ENCODE measurements at regions not wholly inside any gene's neighbourhood (a gene's known extent, or its start where the extent isn't known, plus 50 kb on each side); places are given as distances from the start of the nearest gene placed in this dataset.

GRCh38 chr10:106216085-106216484 lies 948.4 kb downstream of the SORCS1 start:
- in situ Hi-C loops (cut with HindIII; ENCODE audit: low sequenced_read_pairs) = loop anchor here (10.0 kb wide), 1 partner anchor 61 kb away; no protein-coding TSS in a partner anchor

- in situ Hi-C loops (cut with HindIII; ENCODE audit: low sequenced_read_pairs) = loop anchor here (10.0 kb wide), 1 partner anchor 59 kb away; no protein-coding TSS in a partner anchor
Observed at GRCh38 chr10:106214243-106214642, 950.3 kb downstream of the SORCS1 start.

DNA sequence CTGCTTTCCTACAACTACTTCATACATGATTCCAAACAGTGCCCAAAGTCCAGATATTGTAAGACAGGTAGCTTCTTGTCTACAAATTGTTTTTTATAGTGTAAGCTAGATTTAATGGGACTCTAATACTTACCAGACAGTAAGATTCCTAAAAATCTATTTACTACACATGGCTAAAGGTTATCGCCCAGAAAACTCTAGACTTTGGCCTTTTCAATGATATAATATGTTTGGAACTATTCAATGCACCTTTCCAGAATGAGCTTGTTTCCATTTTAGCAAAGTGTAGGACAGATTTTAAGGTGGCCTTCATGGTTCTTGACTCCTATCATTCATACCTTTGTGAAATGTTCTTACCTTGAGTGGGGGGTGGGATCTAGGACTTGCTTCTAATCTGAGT lies 951.0 kb downstream of the SORCS1 start:
- in situ Hi-C loops (cut with HindIII; ENCODE audit: low sequenced_read_pairs) = loop anchor here (10.0 kb wide), 1 partner anchor 59 kb away; no protein-coding TSS in a partner anchor

DNA sequence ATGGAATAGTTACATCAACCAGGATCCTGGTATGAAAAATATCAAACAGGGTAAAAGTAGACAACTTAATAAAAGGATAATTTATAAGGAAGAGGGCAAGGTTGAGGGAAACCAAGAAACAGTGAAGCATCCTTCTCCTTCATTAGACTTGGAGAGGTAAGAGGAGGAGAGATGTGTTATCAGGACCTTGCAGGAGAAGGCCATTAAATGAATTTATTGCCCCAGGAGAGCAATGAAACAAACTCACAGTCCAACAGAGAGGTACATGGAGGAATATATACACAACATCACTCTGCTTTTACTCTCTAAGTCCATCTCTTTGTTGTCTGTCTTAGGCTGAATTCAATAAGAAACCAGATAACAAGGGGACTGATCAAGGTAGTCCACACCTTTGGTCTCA lies 966.2 kb downstream of the SORCS1 start:
- in situ Hi-C loops (cut with HindIII; ENCODE audit: low sequenced_read_pairs) = no loop called here

DNA sequence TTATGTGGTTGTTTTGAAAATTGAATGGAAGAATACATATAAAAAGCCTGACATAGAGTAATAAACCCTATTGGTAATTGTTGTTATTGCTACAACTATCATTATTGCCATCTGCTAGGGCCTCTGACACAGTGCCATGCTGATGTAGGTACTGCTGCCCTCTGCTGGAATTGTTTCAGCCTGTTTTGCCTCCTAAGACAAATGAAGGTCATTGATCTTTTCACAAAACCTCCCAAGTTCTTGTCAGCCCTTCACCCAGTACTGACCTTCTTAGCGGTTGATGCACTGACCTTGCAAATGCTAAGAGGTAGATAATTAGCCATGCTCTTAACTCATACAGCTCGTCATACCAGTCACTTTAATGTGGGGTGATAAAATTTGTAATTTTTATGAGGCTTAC lies 975.2 kb downstream of the SORCS1 start:
- in situ Hi-C loops (cut with HindIII; ENCODE audit: low sequenced_read_pairs) = no loop called here

GRCh38 chr10:106185951-106186350 lies 978.6 kb downstream of the SORCS1 start:
- in situ Hi-C loops (cut with HindIII; ENCODE audit: low sequenced_read_pairs) = no loop called here

- in situ Hi-C loops (cut with HindIII; ENCODE audit: low sequenced_read_pairs) = no loop called here
Observed at GRCh38 chr10:106183041-106183440, 981.5 kb downstream of the SORCS1 start.

DNA sequence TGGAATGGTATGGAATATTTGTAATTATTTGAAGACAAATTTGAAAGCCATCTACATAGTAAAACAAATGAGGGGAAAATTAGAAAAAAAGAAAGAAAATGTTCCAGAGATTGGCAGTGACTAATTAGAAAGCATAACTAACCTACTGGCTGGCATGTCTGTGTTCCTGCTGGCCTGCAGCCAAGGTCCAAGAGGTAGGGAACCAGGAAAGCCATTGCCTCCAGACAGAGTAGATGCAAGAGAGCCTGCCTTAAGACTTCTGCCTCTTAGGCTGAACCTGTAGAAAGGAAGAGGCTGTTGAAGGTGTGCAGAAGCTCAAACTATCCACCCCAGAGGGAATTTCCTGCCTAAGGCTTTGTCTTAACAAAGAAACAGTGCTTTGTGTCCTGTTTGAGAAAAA lies 982.0 kb downstream of the SORCS1 start:
- in situ Hi-C loops (cut with HindIII; ENCODE audit: low sequenced_read_pairs) = no loop called here

DNA sequence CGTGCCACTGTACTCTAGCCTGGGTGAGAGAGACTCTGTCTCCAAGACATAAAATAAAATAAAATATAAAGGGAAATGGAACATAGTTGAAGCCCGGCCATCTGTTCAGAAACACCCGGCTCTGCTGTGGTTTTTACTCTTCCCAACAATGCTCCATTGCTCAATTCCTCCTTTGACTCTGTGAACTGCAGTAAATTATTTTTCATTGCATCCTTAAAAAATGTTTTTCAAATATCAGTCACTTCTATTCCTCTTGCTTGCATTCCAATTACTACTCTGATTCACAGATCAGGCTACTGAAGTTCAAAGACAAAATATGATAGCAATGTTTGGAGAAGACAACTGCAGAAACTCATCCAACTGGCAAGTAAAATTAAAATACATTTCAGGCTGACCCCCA lies 983.0 kb downstream of the SORCS1 start:
- in situ Hi-C loops (cut with HindIII; ENCODE audit: low sequenced_read_pairs) = no loop called here

DNA sequence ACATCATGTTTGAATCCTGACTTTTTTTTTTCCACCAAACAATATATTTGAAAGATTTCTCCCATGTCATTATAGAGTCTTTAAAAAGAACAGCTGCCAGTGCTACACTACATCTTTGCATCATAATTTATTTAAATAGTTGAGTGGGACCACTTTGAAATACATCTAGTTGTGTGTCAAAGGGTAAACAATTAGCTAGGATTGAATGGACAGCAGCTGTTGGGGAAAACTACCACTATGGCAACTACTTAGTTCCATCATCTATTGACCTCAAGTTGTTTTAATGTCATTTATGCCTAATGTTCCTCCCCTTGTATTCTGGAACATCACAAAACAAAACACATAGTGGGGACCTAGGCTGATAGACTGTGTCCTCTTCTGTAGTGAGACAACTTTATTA lies 985.1 kb downstream of the SORCS1 start:
- in situ Hi-C loops (cut with HindIII; ENCODE audit: low sequenced_read_pairs) = no loop called here

DNA sequence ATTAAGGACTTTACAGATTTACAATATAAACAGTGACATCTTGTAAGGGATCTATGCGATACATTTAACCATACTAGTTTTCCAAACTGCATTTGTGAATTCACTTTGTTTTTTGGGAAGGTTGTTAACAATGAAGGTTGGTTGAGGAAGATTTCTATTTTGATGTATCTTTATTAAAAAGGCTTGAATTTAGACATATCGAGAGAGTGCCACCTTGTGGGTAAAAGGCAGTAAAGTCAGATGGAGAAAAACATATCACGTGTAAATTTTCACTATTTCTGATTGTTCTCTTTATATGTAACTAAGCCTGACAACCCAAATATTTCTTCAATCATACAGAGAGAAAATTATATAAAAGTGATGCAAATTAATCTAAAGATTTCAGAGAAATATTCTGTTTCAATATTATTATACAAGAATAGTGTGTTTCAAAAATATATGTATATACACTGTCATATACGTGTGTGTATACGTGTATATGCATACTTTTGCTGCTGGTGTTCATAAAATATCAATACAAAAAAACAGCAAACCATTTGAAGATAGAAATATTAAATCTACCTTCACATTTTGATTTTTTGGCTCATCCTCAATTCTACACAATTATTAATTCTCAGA lies 988.6 kb downstream of the SORCS1 start:
- in situ Hi-C loops (cut with HindIII; ENCODE audit: low sequenced_read_pairs) = no loop called here

- in situ Hi-C loops (cut with HindIII; ENCODE audit: low sequenced_read_pairs) = no loop called here
Observed at GRCh38 chr10:106173838-106174237, 990.7 kb downstream of the SORCS1 start.

DNA sequence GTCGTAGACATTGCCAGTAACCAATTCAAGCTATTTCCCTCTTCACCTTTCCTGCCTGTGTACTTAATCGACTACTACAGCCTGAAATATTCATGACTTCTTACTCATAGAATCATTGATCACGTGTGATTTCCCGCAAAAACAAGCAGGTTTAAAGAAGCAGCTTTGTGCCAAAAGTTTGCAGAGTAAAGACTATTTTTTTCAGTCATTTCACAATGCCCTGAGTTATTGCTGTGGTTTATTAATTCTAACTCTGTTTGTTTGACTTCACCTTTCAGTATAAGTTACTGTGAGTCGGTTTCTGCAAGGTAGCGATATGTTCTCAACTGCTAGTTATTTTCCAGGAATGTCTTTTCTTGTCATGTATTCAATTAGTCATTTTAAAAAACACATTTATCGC lies 995.3 kb downstream of the SORCS1 start:
- in situ Hi-C loops (cut with HindIII; ENCODE audit: low sequenced_read_pairs) = no loop called here

GRCh38 chr10:106167946-106168345 lies 996.6 kb downstream of the SORCS1 start:
- in situ Hi-C loops (cut with HindIII; ENCODE audit: low sequenced_read_pairs) = no loop called here

- in situ Hi-C loops (cut with HindIII; ENCODE audit: low sequenced_read_pairs) = loop anchor here (10.0 kb wide), 1 partner anchor 57 kb away; no protein-coding TSS in a partner anchor
Observed at GRCh38 chr10:106158241-106158640, 1006.3 kb downstream of the SORCS1 start.

GRCh38 chr10:106147021-106147420 lies 1017.5 kb downstream of the SORCS1 start:
- in situ Hi-C loops (cut with HindIII; ENCODE audit: low sequenced_read_pairs) = no loop called here

DNA sequence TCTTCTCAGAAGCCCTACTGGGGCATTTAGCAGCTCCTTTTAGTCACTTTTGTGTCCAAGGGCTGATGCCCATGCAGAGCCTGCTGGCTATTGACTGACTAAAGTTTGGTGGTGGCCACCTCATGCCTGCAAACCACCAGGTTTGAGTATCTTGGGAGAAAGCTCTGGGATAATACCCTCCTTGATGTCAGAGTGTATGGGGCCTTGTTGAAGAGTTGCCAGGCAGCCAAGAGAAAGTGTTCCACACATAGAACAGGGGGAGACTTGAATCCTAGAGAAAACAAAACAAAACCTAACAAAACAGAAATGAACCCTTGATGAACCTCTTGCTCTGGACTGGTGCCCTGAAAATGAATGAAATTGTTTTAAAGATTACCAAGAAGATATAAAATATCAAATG lies 1024.6 kb downstream of the SORCS1 start:
- in situ Hi-C loops (cut with HindIII; ENCODE audit: low sequenced_read_pairs) = no loop called here

DNA sequence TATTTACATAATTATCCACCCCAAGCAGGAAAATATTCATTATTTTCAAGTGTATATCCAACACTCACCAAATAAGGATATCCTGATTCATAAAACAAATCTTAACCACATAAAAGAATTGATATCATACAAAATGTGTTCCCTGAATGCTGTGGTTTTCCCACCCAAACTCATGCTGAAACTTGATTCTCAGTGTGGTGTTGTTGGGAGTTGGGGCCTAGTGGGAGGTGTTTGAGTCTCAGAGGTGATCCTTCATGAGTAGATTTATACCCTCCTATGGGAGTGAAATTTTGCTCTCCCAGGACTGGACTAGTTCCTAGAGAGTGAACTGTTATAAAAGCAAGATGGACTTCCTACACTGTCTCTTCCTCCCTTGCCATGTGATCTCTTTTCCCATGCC lies 1028.3 kb downstream of the SORCS1 start:
- in situ Hi-C loops (cut with HindIII; ENCODE audit: low sequenced_read_pairs) = no loop called here

GRCh38 chr10:106134326-106135000 lies 1030.0 kb downstream of the SORCS1 start:
- in situ Hi-C loops (cut with HindIII; ENCODE audit: low sequenced_read_pairs) = no loop called here

DNA sequence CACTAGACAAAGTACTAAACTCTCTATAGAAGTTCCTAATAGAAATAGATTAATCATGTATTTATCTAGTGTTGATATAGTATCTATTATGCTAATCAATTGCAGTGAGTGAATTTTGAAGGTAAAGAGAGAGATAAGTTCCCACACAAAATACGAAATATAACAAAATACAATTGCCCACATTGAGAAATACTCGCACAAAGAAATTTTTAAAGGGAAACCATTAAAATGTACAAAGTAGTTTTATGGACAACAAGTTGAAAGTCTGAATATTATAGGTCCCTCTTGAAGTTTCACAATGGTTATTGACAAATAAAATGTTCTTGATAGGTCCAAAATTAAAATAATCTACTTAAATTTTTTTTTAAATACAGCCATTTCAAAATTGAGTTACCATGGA lies 1031.1 kb downstream of the SORCS1 start:
- in situ Hi-C loops (cut with HindIII; ENCODE audit: low sequenced_read_pairs) = no loop called here

DNA sequence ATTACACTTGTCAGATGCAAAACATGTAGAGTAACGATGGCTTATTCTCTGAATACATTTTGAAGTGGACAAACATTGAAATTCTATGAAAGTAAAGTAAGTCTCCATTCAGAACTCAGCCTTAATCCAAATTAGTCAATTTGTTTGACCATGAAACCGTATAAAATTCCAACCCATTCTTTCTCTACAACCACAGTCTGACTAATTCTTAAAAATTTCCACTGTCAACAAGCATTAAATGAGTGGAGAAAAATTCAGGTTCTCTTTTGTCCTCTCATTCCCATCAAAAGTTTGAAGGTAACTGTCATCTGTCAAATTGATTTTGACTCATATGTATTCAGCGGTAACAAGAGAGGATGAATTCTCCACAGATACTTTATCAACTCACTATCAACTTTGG lies 1031.5 kb downstream of the SORCS1 start:
- in situ Hi-C loops (cut with HindIII; ENCODE audit: low sequenced_read_pairs) = no loop called here

DNA sequence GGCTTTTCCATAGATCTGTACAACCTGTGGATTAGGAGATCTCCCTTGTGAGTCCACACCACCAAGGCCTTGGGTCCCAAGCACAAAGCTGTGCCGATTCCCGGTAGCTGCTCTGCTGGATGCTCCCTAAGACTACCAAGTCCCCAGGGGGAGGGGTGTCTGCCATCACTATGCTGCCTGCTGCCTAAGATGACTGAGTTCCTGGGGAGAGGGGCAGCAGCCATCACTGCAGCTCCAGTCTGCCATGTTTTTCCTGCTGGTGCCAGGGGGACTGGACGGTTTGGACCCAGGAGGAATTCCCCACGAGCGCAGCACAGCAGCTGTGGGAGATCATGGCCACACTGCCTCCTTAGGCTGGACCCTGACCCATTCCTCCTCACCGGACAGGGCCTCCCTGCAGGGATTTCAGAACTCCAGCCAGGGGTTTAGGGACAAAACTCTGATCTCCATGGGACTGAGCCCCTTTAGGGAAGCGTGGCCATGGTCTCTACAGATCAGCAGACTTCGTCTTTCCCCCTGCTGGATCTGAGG lies 1049.8 kb downstream of the SORCS1 start:
- in situ Hi-C loops (cut with HindIII; ENCODE audit: low sequenced_read_pairs) = no loop called here

Data from endothelial cell of hepatic sinusoid (primary cell).